ENCODE measurements at regions not wholly inside any gene's neighbourhood (a gene's known extent, or its start where the extent isn't known, plus 50 kb on each side); places are given as distances from the start of the nearest gene placed in this dataset.

DNA sequence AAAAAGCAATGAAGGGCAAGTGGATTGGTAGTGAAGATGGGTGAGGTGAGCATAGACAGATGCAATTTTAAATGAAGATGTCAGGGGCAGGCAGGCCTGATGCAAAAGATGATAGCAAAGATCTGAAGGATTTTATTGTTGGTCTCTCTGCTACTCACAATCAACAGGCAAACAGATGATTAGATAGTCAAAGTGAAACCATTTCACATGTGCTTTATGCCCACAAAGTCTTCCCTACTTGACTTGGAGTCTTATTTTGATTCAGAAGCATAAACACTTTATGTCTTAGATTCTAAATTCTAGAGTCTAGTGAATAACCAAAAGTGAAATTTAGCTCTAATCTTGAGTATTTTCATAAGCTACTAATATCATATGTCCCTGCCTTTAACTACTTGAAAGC, 153.8 kb upstream of the HNRNPA3 start:
- no peak for DNase-seq (ENCODE audit: low spot score)

DNA sequence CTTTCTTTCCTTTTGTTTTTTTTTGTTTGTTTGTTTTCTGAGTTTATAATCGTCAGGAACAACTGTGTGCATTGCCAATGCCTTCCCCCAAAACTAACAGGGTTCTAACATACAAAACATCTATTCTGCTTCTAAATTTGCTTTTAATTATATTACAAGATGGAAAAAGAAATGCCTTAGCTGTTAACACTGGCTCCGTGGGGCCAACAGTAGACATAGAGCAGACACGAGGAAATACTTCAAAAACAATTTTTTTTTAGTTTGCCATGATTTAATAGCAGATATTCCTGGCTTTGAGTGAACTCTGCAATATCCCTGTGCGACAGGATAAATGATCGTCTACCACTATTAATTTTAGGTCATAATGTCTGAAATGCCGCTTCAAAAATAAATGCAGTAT, 153.3 kb upstream of the HNRNPA3 start:
- no peak for DNase-seq (ENCODE audit: low spot score)

DNA sequence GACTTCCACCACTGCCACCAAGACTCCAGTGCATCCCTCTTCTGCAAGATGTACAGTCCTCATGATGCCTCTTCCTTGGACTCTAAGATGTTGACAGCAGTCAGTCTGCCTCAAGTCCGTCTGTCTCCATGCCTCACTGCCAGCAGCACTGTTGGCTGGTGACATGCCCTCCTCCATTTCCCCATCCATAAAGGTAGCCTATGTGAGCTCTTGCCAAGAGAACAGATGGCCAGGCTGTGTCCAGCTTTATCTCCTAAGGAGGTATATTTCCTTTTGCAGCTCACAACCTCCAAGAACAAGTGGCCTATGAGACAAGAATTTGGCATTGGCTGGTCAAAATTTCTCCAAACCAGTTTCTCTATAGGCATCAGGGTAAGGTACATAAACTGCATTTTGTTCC, 149.3 kb upstream of the HNRNPA3 start:
- no peak for DNase-seq (ENCODE audit: low spot score)

DNA sequence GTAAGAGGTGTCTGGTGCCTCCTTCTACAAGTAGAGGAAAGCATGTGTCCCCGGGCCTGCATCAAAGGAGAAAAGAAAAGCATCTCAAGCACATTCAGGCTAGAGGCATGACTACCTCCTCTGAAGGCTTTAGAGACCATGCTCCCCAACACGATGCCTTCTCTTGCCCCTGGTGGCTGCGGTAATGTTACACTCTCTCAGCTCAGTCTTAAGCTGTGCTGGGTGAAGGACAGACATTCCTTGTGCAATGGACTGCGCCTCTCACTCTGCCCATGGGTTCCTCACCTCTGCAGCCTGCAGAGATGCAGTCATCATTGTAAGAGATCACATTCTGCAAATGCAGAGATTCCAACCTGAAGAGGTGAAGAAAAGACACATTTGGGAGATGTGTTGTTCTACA, 148.2 kb upstream of the HNRNPA3 start:
- DNase-seq (ENCODE audit: low spot score): no peak

DNA sequence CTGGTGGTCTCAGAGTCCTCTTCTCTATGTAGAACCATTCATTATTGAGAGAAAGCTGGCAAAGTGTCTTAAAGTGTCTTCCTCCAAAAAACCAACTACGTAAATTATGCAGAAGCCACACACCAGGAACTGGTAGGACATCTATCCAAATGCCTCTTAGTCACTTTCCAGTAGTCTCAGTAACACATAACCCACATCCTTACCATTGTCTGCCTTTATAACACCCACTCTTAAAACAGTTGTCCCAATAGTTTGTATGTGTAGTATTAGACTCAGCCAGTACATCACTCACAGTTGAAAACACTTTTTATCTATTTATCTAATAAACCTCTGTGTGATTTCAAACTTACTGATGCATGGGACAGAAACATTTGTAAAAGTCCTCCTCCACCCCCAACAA, 143.6 kb upstream of the HNRNPA3 start:
- no peak for DNase-seq (ENCODE audit: low spot score)

DNA sequence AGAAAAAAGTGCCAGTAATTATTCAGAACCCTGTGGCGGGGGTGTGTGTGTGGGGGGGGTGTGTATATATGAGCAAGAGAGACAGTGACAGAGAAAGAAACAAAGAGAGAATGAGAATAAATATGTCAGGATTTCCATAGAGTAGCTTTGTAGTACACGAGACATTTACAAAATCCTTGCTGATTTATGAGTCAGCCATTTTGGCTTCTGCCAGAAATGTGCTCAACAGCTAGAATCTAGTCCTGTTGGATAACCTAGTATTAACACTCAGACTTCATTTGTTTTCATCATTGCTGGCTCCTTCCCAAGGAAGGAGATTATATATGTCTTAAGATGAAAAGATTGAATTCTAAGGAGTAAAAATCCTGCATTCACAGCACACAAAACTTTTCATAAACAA, 140.5 kb upstream of the HNRNPA3 start:
- DNase-seq (ENCODE audit: low spot score): no peak

DNA sequence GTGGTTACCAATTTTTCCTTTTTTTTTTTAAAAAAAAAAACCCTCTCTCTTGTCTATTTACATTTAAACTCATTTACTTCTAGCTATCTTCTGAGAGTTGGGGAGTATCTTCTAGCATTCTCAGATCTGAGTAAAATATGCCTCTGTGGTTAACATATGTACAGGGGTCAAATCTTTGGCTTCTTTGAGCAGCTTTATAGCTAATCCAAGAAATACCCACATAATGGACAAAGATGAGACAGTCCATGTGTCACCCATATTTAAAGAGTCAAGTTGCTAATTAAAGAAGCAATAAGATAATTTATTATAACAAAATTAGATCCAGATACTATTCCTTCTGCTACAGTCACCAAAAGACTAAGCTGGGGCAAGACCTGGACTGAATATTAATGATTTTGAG, 139.0 kb upstream of the HNRNPA3 start:
- no peak for DNase-seq (ENCODE audit: low spot score)

DNA sequence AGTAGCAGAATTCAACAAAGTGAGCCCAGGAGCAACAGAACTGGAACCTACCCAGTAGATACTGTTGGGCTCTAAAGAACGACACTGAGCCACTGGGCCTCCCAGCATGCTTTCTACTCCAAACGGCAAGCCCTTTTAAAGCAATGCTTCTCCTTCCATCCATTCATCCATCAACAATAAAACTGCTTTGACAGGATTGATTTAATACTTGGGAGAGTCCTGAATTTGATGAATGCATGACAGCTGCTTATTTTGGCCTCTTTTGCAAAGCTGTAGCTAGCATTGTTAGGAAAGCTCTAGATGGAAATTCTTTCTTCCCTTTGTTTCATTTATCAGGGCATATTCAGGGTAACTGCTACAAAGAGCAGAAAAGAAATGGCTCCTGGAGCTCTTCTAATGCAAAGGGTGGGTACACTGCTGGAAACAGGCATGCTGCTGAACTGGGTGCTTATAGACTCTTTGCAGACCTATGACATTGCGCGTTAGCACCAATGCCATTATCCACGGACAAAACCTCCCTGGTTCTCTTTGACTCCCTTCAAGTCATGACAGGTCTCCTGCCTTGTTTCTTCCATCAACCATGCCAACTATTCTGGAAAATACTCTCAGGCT, 138.4 kb upstream of the HNRNPA3 start:
- DNase-seq (ENCODE audit: low spot score): no peak

DNA sequence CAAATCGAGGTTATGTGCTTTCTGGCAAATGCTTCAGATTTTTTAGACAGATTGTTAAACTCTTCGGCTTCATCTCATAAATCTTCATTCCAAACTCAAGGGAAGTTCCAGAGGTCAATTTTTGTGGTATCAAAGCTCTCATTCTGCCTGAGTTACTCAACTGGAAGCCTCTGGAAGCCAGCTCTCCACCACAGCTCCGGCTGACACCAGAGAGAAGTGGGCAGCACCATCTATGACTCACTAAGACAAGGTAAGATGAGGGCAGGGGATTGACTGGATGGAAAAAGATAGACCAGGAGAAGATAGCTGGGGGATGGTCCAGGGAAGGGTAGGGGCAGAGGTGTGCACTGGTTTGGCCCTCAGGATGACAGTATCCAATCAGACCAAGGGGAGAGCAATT, 137.3 kb upstream of the HNRNPA3 start:
- no peak for DNase-seq (ENCODE audit: low spot score)

DNA sequence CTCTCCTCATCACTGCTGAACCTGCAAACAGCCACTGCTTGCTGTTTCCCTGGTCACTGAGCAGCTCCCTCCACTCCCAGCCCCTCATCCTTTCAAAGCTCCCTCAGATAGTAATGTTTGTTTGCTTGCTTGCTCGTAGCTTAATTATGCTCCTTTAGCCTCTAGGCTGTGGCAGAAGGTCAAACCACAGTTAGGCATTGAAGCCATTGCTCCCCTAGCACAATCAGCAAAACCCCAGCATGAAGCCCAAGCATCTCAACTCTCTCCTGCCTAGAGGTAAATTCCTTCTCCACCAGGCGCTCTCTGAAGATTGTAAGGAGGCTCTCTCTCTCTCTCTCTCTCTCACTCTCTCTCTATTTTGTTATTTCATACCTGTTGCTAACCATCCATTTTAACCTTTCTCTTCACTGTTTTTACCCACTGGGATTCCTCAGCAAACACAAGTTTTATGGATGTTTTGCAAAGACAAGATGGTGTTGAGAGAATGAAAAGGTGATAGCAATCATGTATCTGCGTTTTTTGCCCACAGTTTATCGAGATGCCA, 135.9 kb upstream of the HNRNPA3 start:
- no peak for DNase-seq (ENCODE audit: low spot score)

DNA sequence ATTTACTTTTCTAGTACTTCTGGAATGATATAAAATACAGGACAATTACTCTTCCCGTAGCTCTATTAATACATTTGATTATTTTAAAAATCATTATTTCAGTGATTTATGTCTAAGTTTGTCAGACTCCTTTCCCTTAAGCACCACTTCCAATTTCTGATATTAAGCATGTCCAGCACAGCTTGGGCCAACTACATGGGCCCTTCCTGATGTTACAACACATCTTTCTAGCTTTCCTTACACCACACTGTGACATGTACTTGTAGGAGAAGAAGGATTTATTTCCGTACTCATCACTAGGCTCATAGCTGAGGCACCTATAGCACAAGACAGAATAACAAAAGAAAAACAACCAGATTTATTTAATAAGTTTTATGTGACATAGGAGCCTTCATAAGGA, 134.8 kb upstream of the HNRNPA3 start:
- no peak for DNase-seq (ENCODE audit: low spot score)

DNA sequence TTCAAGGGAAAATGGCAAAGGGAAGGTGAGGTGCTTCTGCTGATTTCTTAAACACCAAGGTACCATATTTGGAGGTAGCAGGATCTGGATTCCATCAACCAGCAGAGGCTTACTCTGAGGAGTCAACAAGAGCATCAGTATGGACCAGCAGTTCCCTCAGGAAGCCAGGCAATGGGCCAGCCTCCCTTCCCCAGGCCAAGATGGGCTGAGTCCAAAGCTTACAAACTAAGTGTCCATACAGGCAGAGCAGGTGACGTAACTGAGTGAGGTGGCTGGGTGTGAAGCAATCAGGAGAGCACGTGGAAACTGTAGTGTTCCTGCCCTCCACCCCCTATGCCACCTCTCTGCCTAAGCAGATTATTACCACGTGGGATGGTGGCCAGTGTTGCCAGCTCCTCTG, 134.2 kb upstream of the HNRNPA3 start:
- DNase-seq (ENCODE audit: low spot score): no peak

DNA sequence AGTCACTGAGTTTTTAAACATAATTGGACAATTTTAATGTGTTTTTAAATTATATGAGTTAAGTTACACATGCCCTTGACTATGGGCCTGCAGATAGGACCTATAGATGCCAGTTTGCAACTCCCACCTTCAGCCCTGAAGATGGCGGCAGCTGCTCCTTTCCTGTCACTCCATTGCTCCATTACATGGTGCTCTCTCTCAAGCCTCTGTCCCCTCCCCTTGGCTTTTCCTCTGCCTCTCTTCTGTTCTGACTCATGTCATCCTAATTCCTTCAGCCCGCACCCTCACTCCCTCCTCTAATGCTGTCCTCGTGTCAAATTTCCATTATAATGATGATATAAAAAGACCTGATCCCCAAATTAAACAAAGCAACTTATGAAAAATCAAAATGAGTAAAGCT, 133.7 kb upstream of the HNRNPA3 start:
- no peak for DNase-seq (ENCODE audit: low spot score)

DNA sequence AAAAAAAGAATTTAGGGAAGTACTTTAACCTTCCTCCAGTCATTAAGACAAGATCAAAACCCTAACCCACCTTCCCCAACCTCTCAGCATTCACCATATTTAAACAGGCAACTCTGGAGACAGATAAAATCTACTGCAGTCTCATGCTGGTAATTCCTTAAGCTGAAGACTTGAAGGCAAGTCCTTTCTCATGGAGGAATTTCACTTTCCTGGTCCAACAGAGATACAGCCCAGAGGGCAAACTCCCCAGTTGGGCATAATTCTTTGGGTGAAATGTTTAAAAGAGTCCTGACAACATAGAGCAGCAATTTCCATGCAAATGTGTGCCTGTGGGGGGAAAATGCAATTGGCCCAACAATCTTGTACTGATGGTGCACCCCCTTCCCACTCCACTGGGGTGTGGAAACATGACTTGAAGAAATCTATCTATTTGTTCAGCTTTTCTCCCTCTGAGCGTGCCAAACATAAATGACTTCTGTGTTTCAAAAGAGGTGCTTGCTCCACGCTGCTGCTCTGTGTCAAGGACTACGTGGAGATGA, 131.8 kb upstream of the HNRNPA3 start:
- no peak for DNase-seq (ENCODE audit: low spot score)

DNA sequence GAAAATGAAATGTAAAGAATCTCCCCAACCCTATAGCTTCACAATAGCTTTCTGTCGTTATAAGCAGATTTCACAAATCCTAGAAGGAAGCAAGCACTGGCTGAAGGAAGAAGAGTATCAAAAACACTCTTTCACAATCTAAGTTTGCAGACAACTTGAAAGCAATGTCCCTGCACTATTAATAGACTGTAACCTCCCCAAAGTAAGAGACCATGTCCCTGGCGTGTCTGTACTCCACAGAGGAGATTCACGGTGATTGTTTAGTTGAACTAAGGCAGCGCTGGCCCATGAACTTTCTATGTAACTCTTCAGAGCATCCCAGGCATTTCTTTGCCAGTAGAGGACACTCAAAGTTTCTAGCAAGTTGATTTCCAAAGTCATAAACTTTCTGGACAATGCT, 128.0 kb upstream of the HNRNPA3 start:
- no peak for DNase-seq (ENCODE audit: low spot score)

DNA sequence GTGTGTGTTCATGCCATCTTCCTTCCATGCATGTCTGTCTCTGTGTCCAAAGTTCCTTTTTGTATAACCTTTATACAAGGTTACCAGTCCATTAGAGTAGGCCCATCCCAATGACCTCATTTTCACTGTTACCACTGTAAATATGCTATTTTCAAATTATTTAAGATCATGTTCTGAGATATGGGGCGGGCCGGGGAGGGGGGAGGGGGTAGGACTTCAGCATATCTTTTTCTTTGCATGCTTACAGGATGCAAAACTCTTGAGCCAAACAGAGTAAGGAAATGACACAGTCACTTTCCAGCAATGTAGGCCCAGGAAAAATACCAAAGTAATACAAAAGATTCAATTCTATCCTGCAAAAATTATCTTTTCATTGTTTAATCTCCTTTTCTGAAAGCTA, 124.1 kb upstream of the HNRNPA3 start:
- no peak for DNase-seq (ENCODE audit: low spot score)

DNA sequence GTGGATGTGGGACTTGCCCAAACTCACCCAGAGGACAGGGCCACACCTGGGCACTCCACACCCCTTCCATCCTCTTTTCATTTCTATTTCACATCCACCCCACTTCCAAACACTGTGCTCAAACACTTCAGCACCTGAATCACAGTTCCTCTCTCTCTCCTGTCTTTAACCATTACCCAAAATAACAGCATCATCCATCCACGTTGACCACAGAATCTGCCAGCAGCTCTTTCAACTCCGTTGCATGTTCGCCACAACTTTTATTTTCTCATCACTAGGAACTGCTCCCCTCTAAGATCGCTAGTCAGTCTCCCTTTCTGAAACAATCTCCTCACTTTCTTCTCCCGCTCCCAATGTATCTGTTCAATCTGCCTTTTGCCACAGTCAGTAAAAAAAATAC, 121.6 kb upstream of the HNRNPA3 start:
- DNase-seq (ENCODE audit: low spot score): no peak

DNA sequence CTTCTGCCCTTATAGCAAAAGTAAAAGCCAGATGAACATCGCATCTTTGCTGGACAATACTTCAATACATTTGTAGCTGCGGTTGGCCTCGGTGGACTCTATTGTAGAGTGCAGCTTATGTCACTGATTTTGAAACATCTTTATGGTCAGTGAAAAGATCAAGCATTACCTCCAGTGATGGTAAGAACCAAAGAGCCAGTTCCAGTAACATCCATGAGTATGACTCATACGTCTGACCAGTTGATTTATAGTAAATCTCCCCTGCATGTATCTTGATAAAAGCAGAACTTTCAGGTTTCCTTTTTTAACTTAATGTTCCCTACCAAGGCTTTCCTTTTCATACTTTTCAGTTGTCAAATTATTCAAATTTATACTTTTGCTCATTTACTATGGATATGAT, 119.2 kb upstream of the HNRNPA3 start:
- no peak for DNase-seq (ENCODE audit: low spot score)

DNA sequence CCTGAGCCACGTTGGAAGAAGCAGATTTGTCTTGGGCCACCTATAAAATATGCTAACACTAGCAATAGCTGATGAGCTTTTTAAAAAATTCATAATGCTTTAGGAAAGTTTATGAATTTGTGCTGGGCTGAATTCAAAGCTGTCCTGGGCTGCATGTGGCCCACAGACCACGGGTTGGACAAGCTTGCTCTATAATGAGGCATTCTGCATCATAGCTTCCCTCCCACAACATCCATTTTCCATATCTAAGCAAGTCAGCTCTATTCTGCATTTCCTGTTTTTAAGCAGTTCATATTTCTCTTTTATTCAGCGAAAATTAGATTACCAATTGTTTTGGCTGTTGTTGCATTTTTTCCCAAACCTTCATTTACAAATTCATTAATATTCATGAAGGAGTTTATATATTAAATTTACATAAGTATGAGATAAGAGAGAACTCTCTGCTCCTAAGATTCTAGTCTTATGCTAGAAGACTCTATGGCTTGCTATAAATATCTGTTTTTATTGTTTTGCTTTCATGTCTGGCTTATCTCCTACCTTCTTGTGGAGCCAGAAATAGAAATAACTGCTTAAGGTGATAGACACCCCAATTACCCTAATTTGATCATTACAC, 114.5 kb upstream of the HNRNPA3 start:
- DNase-seq (ENCODE audit: low spot score): no peak

DNA sequence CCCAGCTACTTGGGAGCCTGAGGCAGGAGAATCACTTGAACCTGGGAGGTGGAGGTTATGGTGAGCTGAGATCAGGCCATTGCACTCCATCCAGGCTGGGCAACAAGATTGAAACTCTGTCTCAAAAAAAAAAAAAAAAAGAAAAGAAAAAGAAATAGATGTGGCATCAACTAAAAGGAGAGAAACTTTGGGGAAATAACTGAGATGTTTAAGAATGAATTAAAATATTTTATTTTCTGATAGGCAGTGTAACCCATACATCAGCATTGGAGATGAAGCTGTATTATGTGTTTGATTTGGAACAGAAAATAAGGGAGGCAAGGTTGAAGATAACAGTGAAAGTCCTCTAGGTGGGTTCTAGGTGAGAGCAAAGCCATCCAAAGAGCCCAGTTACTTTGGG, 110.7 kb upstream of the HNRNPA3 start:
- DNase-seq (ENCODE audit: low spot score): no peak

DNA sequence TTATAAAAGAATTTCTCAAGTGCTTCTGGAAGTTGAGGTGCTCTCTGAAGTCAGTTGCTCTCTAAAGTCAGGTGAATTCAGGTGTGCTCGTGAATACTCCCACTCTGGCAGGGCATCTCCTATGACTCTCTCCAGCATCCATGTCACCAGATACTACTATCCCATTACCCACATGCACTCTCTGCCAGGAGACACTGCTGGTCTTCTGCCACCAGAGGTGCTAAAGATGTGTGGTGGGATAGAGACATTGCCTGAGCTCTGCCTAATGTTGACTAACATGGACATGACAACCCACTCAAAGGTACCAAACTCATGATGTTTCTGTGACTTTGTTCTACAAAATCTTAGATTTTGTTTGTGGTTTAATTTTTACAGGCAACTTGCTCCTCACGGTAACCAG, 106.4 kb upstream of the HNRNPA3 start:
- no peak for DNase-seq (ENCODE audit: low spot score)

DNA sequence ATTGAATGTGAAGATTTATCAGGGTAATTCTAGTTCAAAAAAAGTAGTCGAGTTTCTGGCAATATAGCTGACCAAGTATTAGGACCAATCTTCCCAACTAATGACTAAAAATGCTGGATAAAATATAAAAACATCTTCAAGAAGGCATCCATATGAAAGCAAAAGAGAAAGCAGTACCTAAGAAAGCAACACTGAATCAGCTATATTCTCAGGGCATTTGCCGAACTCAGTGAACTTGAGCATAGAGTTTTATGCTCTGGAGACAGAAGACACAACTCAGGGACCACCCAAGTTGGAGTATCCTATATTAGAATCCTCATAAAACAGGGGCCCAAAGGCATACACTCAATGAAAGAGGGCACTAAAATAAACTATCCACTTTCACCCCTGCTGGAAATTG, 103.7 kb upstream of the HNRNPA3 start:
- no peak for DNase-seq (ENCODE audit: low spot score)

DNA sequence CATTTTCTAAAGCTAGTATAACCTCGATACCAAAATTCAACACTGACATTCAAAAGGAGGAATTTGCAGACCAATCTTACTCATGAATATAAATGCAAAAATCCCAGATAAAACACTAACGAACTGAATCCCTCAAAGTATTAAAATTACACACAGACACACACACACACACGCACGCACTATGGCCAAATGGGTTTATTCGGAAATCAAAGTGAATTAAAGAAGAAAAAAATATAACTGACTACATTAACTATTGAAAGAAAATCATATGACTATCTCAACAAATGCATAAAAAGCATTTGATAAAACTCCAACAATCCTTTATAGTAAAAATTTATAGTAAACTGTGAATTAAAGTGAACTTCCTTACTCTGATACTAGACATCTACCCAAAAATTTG, 97.9 kb upstream of the HNRNPA3 start:
- no peak for DNase-seq (ENCODE audit: low spot score)

DNA sequence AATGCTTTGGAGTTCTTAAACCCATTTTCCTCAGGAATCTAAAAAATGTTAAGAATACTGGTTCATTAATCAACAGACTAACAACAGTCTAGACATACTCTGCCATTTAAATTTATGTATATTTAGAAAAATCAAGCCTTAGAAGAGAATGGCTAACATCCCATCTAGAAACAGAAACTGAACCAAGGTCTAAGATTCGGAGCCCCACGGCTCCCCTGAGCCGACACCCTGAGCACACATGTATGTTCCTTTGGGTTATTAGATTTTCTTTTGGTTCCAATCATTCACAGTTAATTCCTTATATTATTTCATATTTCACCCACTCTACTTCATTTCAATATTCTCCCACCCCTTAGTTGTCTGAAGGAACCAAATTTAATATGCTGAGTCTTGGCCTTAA, 94.8 kb upstream of the HNRNPA3 start:
- no peak for DNase-seq (ENCODE audit: low spot score)

Measured in ecto neural progenitor cell (in vitro differentiated cells).